GM18517 (cell line): ENCODE measurements at regions not wholly inside any gene's neighbourhood (a gene's known extent, or its start where the extent isn't known, plus 50 kb on each side); places are given as distances from the start of the nearest gene placed in this dataset.
A peak's percentile ranks its signal among the peaks of the same experiment; 100 is the strongest.

Experiments used
- ATAC-seq: cut with Tn5 transposase; IDR thresholded peaks from one replicate; pipeline ENCODE4 v1.9.1; 2021; ENCODE audit warnings: mild to moderate bottlenecking, moderate library complexity; ENCODE audit not compliant: unreplicated experiment

DNA sequence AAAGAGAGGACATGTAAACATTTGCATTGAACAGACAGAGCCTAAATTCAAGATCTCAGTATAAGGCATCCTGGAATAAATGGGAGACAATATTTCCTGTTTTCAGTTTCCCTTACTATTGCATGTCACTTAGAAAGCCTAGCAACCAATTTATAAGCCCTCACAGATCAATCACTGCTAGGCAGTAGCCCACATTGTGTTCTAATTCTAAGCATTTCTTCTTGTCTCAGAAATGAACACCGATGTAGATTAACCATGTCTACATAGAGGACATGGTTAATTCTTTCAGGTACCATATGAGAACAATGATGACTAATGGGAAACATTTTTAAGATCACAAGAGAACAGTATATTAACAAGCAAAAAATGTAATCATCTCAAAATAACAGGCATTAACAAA, 79.6 kb upstream of the HMHB1 start:
- no peak for ATAC-seq

DNA sequence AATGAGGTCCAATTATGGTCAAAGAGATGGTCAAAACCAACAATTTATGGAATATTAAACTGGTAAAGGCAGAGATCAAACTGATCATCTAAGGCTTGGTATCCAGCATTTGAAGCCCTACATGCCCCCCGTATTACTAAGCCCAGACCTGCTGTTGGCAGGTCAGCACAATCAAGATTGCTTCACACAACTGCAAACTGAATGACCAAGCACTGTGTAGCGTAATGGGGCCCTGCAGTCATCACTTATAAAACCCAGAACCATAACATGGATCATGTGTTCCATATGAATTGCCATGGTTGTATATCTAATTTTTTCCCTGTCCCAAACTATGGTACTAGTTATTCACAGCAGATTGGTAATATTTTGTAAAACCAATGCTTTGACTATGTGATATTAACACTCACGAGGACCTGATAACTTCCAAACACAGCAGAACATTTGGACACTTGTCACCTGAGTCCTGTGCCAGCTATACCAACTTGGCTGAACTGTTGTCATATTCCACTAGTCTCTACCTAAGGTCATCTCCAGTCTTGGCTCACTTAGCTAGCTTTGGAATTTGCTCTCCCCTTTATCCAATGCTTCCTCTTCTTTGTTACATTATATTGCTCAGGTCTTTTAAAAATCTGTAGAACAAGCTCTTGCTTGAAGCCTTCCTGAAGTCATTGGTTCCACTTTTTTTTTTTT, 81.7 kb upstream of the HMHB1 start:
- ATAC-seq, result no peak

DNA sequence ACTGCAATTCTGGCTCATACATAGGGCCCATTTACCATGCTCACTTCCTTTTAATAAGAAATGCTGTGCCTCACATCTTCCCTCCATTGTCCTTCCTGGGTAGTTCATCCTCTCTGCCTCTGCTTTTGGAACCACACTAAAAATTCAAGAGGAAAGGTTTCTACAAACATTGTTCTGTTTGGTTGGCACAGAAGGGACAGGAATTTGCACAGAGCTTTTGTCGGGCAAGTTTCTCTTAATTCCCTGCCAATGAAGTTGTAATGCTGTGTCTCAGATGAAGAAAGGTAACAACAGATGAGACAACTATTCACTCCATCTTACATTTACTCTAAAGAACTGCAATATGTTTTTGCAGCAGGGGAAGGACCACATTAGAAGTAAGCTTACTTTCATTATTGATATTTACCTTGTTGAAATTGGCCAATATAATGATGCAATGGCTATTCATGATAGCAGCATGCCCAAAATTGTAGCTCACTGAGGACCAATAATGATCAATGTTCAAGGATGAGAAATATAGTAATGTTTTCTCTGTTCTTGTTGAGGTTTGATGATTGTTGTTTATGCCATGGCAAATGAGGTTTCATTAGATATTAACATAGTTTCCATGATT, 82.5 kb upstream of the HMHB1 start:
- no peak for ATAC-seq

DNA sequence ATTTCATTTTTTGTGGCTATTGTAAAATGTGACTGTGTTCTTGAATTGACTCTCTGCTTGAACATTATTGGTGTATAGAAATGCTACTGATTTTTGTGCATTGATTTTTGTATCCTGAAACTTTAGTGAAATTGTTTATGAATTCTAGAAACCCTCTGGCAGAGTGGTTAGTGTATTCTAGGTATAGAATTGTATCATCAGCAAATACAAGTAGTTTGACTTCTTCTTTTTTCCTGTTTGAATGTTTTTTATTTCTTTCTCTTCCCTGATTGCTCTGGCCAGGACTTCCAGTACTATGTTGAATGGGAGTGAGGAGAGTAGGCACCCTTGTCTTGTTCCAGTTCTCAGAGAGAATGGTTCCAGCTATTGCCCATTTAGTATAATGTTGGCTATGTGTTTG, 88.8 kb upstream of the HMHB1 start:
- ATAC-seq, result no peak

DNA sequence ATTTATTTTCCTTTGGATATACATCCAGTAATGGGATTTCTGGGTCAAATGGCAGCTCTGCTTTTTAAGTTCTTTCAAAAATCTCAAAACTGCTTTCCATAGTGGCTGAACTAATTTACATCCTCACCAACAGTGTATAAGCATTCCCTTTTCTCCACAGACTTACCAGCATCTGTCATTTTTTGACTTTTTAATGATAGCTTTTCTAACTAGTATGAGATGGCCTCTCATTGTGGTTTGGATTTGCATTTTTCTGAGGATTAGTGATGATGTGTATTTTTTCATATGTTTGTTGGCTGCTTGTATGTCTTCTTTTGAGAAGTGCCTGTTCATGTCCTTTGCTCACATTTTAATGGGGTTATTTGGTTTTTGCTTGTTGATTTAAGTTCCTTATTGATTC, 90.0 kb upstream of the HMHB1 start:
- no peak for ATAC-seq

DNA sequence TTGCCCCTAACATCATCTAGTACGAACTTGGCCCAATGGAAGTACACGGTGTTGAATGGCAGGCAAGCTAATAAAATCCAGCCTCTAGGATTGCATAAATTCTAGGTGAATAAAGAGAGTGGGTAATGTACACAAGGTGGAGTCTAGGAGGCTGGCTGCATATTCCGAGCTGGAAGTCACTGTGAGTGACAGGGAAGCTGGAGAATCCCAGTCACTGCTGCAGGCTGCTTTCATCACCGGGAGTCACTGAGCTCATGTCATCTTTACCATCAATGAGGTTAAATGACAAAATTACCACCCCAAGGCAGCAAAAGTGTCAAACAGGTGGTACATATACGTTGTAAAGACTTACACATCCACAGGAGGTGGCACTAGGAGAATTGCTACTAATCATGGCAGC, 91.3 kb upstream of the HMHB1 start:
- no peak for ATAC-seq

DNA sequence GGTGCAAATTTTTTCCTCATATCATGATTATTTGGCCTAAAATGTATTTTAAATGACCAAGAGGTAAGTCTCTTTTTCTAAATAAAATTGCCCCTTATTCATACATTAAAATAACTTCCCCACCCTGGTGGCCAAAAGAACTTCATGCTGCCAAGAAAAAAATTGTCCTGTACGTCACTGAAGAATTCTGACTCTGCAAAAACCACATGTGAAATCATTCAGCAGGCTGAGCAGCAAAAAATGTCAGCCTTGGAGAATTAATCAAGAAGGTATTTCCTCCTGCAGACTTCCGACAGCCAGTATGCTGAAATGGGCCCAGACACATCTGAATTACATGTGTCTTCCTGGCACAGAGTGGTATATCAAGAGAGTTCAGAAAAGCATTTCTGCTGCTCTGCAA, 94.6 kb upstream of the HMHB1 start:
- ATAC-seq, result no peak

DNA sequence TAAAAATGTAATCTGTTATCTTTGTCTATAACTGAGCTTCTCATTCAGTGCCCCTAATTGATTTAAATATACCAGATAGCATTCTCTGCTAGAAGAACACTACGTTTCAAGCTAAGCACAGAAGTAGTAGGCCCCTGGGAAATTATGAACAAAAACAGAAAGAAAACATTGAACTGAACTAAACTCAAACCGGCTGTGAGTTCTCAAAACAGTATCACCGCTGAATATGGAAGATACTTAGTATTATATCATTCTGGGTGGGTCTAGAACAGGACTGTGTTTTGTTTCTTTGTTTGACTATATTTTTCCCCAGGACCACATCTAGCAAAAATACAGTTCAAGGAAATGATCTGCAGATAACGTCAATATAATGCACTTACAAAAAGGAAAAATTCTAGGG, 95.1 kb upstream of the HMHB1 start:
- ATAC-seq, result no peak

DNA sequence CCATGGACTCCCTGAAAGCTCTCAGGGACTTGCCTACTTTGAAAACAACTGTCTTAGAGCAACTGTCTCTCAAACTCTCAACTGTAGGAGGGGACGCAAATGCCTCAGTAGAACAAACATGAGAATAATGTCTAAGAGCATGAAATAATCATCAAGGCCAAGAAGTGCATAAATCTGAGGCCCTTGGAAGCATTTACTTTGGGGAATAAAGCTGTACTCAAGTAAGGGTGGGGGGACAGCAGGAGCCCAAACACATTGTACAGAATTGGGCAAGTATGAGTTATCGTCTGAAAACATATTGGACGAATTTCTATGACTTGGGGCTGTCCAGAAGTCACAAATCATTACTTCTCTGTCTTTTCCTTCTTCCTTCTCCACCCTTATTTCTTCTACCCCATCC, 96.3 kb upstream of the HMHB1 start:
- no peak for ATAC-seq

DNA sequence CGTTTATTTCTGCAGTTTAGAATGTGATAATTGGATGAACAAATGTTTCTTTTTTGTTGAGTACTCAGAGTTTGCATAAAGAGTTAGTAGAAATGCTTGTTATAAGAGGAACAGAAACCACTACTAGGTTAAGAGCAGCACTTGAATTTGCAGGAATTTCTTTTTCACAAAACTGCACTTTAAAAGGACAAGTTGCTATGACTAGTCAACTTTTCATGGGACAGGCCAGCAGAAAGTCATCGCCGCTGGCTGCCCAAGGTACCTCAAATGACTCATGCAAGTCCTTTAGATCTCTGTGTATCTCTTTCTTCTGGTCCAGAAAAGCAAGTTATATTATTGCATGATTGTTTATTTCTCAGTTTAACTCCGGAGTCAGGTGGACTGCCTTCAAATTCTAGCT, 97.3 kb upstream of the HMHB1 start:
- peak; percentile 45 for ATAC-seq

DNA sequence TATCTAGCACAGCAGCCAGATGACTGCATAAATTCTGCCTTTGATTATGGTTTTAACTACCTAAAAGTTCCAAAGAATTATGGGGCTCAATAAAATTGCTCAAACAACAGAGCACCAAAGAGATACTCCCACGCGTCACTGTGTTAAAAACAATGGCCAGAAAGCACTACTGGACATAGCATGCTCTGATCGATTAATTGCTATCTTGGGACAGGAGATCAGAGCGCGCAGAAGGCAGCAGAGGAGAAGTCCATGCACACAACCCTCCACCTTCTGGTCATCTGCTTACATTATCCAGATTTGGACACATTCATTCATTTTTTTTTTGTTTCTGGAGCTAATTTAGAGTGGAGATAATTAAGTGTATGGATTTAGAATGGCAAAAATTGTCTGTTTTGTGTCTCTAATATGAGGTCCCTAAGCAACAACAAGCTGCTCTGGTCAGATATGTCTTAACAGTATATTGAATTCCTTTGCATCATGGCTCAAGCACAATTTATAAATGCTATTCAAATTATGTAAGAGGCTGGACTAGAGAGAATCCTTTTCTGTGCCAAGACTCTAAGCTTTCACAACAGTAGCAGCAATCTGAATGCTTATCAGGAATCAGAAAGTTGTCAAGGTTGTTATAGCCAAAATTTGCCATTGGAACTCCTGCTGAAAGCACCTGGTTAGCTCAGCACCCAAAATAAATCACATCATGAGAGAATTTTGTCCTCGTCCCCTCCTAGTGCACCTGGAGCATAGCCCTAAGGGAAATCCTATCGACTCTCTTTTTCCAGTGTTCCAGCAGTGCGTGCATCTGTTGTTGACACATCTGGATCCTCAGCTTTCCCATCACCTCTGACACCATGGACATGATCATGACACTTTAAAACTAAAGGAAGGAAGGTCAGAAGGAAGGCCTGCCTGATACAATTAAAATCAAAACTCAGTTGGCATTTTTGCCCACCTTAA, 98.6 kb upstream of the HMHB1 start:
- ATAC-seq, result no peak

DNA sequence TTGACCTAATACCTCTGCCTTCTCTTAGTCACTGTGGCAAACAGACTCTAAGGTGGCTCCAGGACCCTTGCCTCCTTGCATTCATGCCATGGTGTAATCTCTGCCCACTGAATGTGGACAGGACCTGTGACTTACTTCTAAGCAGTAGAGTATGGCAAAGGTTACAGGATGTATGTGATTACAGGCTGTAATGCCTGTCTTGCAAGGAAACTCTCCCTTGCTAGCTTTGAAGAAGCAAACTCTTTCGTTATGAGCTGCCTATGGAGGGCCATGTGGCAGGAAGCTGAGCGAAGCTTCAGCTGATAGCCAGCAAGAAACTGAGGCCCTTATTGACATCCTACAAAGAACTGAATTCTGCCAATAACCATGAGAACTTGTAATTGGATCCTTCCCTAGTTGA, 103.3 kb upstream of the HMHB1 start:
- no peak for ATAC-seq

DNA sequence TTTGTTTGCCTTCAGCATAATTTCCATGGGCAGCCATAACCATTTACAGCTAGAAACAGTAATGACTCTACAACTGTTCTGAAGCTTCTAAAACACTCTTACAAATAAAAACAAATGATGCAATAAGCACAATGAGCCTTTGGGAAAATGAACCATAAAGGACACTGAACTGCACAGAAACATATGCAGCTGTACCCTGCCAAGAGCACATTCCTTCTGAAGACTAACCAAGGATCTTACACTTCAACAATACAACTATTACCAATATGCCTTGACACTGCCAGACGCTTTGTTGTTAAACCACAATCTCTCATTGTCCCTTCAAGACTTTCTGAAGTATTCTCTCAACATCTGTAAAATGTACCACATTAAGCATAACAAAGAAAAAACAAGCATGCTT, 104.2 kb upstream of the HMHB1 start:
- ATAC-seq, result no peak

DNA sequence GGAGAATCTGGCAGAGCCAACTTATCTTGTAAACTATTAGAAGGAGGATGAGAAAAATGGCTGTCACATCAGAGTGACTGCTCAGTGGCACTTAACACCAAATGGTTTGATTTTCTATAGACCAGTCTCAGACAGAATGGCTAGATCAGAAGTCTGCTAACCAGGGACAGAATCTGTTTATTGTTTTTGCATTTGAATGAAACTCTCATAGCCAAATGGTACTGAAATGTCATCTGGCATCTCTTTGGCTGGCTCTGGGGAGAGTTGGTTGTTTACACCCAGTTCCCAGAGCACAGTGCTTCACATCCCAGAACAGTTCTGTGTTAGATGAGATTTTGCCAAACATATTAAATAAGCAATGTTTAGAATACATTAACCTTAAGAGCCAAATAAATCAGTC, 106.6 kb upstream of the HMHB1 start:
- no peak for ATAC-seq

DNA sequence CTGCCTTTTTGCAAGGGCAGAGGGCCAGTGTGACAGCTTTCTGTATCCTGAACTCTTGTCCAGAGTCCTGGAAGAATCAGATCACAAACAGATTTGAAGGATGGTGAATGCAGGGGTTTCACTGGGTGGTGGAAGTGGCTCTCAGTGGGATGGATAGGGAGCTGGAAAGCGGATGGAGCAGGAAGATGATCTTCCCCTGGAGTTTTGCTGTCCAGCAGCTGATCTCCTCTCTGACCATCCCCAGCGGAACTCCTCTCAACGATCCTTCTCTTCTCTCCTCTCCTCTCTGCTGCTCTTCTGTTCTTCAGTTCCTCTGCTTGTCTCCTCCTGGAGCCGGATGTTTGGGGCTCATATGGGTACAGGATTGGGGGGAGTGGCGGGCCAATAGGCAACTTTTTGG, 108.3 kb upstream of the HMHB1 start:
- ATAC-seq, result no peak

DNA sequence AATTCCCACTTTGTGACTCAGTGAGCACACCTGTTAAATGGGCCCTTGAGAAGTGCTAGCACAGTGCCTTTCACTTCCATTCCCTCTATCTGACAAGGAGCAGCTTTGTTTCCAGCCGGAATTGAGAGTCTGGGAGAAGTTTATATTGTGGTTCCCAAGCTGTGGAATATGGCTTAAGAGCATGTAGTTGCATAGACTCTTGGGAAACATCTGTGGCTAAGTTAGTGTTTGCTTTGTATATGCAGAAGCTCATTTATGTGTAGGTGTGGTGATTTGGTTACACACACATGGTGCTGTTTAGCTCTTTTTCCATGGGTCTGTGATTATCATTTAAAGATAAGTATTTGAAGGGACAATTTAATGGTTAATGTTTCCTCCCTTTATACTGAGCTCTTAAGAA, 110.5 kb upstream of the HMHB1 start:
- ATAC-seq, result no peak

DNA sequence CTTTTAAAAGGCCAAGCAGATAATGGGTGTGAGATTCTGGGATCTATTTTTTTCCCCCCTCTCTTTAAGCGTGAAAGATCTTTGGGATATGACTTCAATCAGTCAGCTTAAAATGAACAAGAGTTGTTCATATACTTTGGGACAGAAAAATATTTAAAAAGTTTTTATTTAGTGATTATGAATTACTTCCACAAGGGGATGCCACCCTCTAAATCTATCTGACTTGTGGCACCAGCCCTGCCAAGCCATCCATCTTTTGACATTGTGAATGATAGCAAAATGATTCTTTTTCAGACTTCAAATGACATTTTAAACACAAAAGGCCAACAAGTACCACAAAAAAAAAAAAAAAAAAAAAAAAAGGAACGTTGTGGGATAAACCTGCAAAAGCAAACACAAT, 111.0 kb upstream of the HMHB1 start:
- ATAC-seq, result no peak

DNA sequence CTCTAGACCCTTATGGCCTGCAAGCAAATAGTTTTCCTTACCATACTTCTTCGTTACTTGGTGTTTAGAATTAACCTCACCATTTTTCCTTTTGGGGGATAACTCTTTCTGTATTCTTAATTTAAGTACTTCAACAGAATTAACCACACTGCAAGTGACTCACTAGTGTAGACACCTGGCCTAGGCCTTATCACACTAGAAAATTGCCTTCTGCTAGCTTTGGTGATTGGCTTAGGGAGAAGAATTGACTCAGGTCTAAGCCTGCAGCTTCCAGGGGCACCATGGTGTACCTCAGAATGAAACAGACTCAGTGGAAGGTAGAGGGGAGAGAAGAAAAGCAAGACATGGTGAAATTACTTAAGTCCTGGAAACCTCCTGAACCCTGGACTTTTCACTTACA, 112.8 kb upstream of the HMHB1 start:
- ATAC-seq, result no peak

DNA sequence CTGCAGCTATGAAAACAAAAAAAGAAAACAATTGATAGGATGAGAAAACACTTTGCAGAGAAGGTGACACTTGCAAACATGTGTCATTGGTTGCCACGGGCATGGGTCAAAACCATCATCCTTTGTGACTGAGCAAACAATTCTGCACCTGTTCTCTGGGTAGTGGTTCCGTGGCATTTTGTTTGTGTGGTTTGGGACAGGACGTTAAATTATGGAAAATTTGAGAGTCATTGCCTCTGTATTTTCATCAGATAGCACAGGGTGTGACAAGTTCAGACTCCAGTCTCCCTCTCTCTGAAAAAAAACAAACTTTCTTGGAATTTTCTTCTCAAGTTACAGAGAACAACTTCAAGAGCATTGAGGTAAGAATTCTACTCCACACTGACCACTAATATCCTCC, 113.4 kb upstream of the HMHB1 start:
- ATAC-seq, result no peak

DNA sequence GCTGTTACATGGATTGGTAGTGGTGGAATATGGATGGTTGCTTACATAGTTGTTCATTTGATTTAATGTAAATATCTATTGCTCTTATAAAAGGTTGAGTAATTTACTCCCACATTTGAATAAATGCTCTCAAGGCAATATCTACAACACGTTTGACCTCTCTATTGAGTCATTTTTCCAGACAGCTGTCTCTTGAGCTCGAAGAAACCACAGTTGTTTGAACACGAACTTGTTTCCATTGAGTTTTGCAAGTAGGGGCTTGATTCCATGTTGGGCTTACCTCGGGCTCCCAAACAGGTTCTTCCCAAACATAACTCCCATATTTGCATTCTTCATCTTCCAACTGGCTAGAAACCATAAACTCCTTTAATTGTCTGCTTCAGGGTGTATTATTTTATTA, 115.0 kb upstream of the HMHB1 start:
- no peak for ATAC-seq

DNA sequence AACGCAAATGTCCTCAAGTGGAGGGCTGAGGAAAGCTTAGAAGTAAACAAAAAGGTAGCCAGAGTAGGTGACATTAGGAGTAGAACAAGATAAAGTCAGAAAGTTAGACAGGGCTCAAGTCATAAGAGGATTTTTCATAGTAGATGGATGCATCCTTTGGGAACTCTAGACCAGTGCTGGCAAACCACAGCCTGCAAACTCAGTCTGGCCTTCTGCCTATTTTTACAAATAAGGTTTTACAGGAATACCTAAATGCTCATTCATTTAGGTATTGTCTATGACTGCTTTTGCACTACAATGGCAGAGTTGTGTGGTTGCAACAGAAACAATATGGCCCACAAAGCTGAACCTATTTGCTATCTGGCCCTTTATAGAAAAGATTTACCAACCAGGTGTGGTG, 116.0 kb upstream of the HMHB1 start:
- no peak for ATAC-seq

DNA sequence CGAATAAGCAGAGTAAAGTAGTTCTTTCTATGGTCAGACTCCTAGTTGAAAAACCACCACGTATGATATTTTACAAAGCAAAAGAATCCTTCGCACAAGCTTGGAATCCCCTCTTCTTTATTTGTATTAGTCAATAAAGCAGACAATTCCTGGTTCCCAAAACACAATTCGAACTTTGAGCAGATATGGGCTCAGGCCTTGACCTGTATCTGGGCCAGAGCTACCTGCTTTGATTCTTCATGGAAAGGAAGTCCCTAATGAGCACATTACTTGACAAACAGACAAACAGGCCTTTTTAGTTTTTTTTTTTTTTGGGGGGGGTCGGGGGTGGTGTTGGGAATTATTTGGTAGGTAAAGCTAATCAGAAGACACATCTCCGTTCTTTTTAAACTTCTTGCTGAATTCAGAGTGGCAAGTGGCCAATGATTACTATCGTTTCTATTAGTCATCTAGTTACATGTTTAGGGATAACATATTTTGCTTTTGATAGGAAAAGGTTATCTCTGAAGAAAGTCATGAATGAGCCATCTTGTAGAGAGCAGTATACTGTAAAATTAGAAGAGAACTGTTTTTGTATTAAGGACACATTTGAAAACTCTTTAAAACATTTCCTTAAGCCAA, 116.6 kb upstream of the HMHB1 start:
- no peak for ATAC-seq
